HL-60 (cell line): ENCODE measurements at regions not wholly inside any gene's neighbourhood (a gene's known extent, or its start where the extent isn't known, plus 50 kb on each side); places are given as distances from the start of the nearest gene placed in this dataset.

Experiments used
- DNase-seq, 2 experiments: peaks; one replicate each; pipeline ENCODE4 v3.0.0-alpha.2; 2010 to 2020; ENCODE audit warnings: low read depth in 1 of 2, low spot score in 1 of 2
- H3K27ac ChIP-seq: fragments of 250-450 bp; sonication (Bioruptor Pico); replicated peaks from 2 replicates; pipeline ENCODE4 v1.5.1; 2020; ENCODE audit warnings: mild to moderate bottlenecking, moderate library complexity
- H3K27me3 ChIP-seq: fragments of 250-450 bp; sonication (Bioruptor Pico); 2 replicates; pipeline ENCODE4 v1.5.1; 2021; ENCODE audit warnings: mild to moderate bottlenecking, moderate library complexity; ENCODE audit not compliant: insufficient read depth, poor library complexity, severe bottlenecking
- H3K4me3 ChIP-seq: replicated peaks from 2 replicates; pipeline ENCODE4 v1.5.1; 2011; ENCODE audit warnings: mild to moderate bottlenecking, control low read depth, low read length; ENCODE audit not compliant: insufficient read depth
- GABPA ChIP-seq: IDR thresholded peaks from 2 replicates; pipeline ENCODE4 v1.6.1; 2012; ENCODE audit warnings: low read depth
- POLR2AphosphoS5 ChIP-seq: IDR thresholded peaks from 2 replicates; pipeline ENCODE4 v1.6.1; 2012; ENCODE audit warnings: low read depth
- SPI1 ChIP-seq: IDR thresholded peaks from 2 replicates; pipeline ENCODE4 v1.6.1; 2012; ENCODE audit warnings: low read depth, mild to moderate bottlenecking, borderline replicate concordance
- TF ChIP-seq, protein P1 (sequence below): IDR thresholded peaks from 2 replicates; pipeline ENCODE4 v1.6.1; 2012; ENCODE audit warnings: low read depth; ENCODE audit not compliant: insufficient replicate concordance
- TF ChIP-seq, protein P2 (sequence below): IDR thresholded peaks from one replicate; pipeline ENCODE4 v1.5.1; 2011; ENCODE audit warnings: low read length, control low read depth, inconsistent platforms; ENCODE audit not compliant: insufficient read depth

DNA sequence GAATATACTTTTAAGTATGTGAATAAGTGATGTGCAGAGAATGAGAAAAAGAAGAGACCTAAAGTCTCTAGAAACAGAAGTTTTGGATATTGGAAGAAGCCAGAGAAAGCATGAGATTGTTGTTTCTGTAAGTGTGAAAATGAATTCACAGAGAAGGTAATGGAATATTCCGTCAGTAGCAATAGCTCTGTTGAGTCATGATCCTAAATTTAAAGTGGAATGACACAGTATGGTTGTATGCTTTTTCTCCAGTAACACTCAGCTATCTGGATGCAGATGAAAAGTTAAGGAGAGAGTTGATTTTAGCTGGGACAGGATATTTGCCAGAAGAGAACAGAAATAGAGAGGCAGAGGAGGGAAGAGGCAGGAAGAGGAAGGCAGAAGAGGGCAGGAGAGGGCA, 1166.3 kb downstream of the GALC start:
- Histone ChIP-seq H3K27me3 (no peaks in the 10 kb centered on the region), H3K27ac (no peak overlapping the region), H3K4me3 (no peak overlapping the region)
- DNase-seq, result no peak
- TF ChIP-seq, protein P1, sequence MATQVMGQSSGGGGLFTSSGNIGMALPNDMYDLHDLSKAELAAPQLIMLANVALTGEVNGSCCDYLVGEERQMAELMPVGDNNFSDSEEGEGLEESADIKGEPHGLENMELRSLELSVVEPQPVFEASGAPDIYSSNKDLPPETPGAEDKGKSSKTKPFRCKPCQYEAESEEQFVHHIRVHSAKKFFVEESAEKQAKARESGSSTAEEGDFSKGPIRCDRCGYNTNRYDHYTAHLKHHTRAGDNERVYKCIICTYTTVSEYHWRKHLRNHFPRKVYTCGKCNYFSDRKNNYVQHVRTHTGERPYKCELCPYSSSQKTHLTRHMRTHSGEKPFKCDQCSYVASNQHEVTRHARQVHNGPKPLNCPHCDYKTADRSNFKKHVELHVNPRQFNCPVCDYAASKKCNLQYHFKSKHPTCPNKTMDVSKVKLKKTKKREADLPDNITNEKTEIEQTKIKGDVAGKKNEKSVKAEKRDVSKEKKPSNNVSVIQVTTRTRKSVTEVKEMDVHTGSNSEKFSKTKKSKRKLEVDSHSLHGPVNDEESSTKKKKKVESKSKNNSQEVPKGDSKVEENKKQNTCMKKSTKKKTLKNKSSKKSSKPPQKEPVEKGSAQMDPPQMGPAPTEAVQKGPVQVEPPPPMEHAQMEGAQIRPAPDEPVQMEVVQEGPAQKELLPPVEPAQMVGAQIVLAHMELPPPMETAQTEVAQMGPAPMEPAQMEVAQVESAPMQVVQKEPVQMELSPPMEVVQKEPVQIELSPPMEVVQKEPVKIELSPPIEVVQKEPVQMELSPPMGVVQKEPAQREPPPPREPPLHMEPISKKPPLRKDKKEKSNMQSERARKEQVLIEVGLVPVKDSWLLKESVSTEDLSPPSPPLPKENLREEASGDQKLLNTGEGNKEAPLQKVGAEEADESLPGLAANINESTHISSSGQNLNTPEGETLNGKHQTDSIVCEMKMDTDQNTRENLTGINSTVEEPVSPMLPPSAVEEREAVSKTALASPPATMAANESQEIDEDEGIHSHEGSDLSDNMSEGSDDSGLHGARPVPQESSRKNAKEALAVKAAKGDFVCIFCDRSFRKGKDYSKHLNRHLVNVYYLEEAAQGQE, result no peak
- TF ChIP-seq GABPA, result no peak

DNA sequence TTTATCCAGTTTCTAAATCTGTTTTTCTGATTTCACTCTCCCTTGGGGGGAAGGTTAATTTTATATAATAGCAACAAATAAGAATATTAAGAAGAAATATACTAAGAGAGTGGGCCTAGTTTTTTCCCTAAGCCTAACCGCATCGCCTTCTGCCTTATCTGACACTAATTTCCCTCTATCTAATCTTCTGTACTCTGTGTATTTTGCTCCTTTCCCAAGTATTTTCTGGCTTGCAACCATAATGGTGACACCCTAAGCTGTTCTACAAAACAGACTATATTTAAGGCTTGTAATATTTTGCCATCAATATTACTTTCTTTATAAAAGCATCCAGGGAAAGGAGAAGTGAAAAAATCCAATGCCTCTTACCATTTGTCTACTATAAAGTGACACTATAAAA, 1168.8 kb downstream of the GALC start:
- no peak overlapping the region for H3K27ac ChIP-seq
- TF ChIP-seq, protein P1, result no peak
- TF ChIP-seq SPI1 (no peak), POLR2AphosphoS5 (no peak), GABPA (no peak)
- TF ChIP-seq, protein P2, sequence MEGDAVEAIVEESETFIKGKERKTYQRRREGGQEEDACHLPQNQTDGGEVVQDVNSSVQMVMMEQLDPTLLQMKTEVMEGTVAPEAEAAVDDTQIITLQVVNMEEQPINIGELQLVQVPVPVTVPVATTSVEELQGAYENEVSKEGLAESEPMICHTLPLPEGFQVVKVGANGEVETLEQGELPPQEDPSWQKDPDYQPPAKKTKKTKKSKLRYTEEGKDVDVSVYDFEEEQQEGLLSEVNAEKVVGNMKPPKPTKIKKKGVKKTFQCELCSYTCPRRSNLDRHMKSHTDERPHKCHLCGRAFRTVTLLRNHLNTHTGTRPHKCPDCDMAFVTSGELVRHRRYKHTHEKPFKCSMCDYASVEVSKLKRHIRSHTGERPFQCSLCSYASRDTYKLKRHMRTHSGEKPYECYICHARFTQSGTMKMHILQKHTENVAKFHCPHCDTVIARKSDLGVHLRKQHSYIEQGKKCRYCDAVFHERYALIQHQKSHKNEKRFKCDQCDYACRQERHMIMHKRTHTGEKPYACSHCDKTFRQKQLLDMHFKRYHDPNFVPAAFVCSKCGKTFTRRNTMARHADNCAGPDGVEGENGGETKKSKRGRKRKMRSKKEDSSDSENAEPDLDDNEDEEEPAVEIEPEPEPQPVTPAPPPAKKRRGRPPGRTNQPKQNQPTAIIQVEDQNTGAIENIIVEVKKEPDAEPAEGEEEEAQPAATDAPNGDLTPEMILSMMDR, result no peak
- no peak overlapping the region for H3K4me3 ChIP-seq
- no peak for DNase-seq
- H3K27me3 ChIP-seq, result no peaks in the 10 kb centered on the region

DNA sequence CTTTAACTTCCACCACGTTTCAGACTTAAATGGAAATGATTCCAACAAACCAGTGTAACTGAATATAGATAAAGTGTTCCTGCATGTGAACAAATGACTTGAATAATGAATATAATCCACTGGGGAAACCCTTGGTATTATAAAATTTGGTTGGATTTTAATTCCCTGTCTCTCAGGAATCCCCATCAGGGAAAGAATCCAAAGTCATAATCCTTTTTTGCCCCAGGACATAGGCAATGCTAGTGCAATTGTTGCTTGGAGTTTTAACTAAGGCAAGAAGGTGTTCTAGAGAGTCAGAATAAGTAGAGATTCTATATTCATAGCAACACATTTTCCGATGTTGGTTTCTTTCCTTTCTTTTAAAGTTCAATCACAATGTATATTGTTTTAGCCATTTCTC, 1169.4 kb downstream of the GALC start:
- Histone ChIP-seq H3K27me3 (no peaks in the 10 kb centered on the region), H3K27ac (no peak overlapping the region), H3K4me3 (no peak overlapping the region)
- DNase-seq, result no peak
- no peak for TF ChIP-seq GABPA
- TF ChIP-seq, protein P2, result no peak
- no peak for TF ChIP-seq POLR2AphosphoS5
- TF ChIP-seq, protein P1, result no peak
- TF ChIP-seq SPI1, result no peak

DNA sequence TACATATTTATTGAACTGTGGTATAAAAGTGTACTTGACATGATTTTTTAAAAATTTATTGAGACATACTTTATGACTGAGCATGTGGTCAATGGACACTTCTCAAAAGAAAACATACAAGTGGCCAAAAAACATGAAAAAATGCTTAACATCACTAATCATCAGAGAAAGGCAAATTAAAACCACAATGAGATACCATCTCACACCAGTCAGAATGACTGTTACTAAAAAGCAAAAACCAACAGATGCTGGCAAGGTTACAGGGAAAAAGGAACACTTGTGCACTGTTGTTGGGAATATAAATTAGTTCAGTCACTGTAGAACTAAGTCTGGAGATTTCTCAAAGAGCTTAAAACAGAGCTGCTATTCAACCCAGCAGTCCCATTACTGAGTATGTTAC, 1177.6 kb downstream of the GALC start:
- H3K4me3 ChIP-seq, result no peak overlapping the region
- no peaks in the 10 kb centered on the region for H3K27me3 ChIP-seq
- TF ChIP-seq, protein P2, result no peak
- TF ChIP-seq GABPA (no peak), SPI1 (no peak), POLR2AphosphoS5 (no peak)
- no peak for DNase-seq
- no peak overlapping the region for H3K27ac ChIP-seq
